Umbilical cord (tissue), 1 donor: ENCODE measurements at regions not wholly inside any gene's neighbourhood (a gene's known extent, or its start where the extent isn't known, plus 50 kb on each side); places are given as distances from the start of the nearest gene placed in this dataset.

ENCODE experiments used
- DNase-seq: peaks from one replicate; pipeline ENCODE4 v3.0.0-alpha.2; 2015; ENCODE audit warnings: low spot score

- DNase-seq, result no peak
Measured at GRCh38 chr21:15526798-15527197, 203.0 kb upstream of the USP25 start.

GRCh38 chr21:15528346-15528745 is 201.4 kb upstream of the USP25 start:
- DNase-seq, result no peak

- DNase-seq, result no peak
Measured at GRCh38 chr21:15531986-15532385, 197.8 kb upstream of the USP25 start.

- no peak for DNase-seq
Measured at GRCh38 chr21:15533618-15534017, 196.2 kb upstream of the USP25 start.

GRCh38 chr21:15534450-15534886 is 195.3 kb upstream of the USP25 start:
- DNase-seq, result no peak

GRCh38 chr21:15539376-15539775 is 190.4 kb upstream of the USP25 start:
- no peak for DNase-seq

- DNase-seq, result no peak
Measured at GRCh38 chr21:15543473-15543872, 186.3 kb upstream of the USP25 start.

GRCh38 chr21:15549671-15550070 is 180.1 kb upstream of the USP25 start:
- peak; percentile 3 for DNase-seq

GRCh38 chr21:15552914-15553494 is 176.8 kb upstream of the USP25 start:
- peak; percentile 43 for DNase-seq

GRCh38 chr21:15557925-15558324 is 171.9 kb upstream of the USP25 start:
- no peak for DNase-seq

GRCh38 chr21:15558884-15559283 is 170.9 kb upstream of the USP25 start:
- DNase-seq, result no peak

GRCh38 chr21:15559660-15560059 is 170.1 kb upstream of the USP25 start:
- no peak for DNase-seq

GRCh38 chr21:15560383-15561056 is 169.3 kb upstream of the USP25 start:
- no peak for DNase-seq

- no peak for DNase-seq
Measured at GRCh38 chr21:15562748-15563147, 167.0 kb upstream of the USP25 start.

- DNase-seq, result peak; percentile 92
Measured at GRCh38 chr21:15564907-15565306, 164.9 kb upstream of the USP25 start.

- peak; percentile 90 for DNase-seq
Measured at GRCh38 chr21:15566703-15567102, 163.1 kb upstream of the USP25 start.

- peak; percentile 59 for DNase-seq
Measured at GRCh38 chr21:15567191-15567590, 162.6 kb upstream of the USP25 start.

GRCh38 chr21:15568516-15568915 is 161.3 kb upstream of the USP25 start:
- DNase-seq, result peak; percentile 74

GRCh38 chr21:15586752-15587427 is 142.9 kb upstream of the USP25 start:
- no peak for DNase-seq

- peak; percentile 73 for DNase-seq
Measured at GRCh38 chr21:15592271-15592860, 137.4 kb upstream of the USP25 start.

GRCh38 chr21:15592957-15593356 is 136.8 kb upstream of the USP25 start:
- DNase-seq, result no peak

- DNase-seq, result no peak
Measured at GRCh38 chr21:15601390-15601789, 128.4 kb upstream of the USP25 start.

- peak; percentile 24 for DNase-seq
Measured at GRCh38 chr21:15604413-15604812, 125.4 kb upstream of the USP25 start.
